ENCODE measurements at regions not wholly inside any gene's neighbourhood (a gene's known extent, or its start where the extent isn't known, plus 50 kb on each side); places are given as distances from the start of the nearest gene placed in this dataset.
"Not testable (repeated sequence)": the region's sequence is repeated elsewhere in the genome, so short reads cannot be mapped to it uniquely, and the experiment has no call there.

DNA sequence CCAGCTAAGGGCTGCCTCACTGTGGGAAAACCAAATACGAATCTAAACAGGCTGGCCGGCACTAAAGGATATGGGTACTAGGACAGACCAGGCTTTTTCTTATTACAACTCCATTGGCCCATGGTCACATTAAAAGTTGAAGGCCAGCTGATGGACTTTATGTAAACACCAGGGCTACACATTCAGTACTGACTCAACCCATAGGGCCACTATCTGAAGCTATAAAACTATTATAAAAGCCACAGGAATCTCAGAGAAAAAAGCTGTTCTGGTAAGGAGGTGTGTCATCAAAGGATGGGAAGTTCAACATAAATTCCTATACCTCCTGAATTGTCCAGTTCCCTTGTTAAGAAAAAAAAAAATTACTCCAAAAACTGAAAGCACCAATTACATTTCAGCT is 63.1 kb upstream of the RBMY1E start:
- TF ChIP-seq, protein P1, sequence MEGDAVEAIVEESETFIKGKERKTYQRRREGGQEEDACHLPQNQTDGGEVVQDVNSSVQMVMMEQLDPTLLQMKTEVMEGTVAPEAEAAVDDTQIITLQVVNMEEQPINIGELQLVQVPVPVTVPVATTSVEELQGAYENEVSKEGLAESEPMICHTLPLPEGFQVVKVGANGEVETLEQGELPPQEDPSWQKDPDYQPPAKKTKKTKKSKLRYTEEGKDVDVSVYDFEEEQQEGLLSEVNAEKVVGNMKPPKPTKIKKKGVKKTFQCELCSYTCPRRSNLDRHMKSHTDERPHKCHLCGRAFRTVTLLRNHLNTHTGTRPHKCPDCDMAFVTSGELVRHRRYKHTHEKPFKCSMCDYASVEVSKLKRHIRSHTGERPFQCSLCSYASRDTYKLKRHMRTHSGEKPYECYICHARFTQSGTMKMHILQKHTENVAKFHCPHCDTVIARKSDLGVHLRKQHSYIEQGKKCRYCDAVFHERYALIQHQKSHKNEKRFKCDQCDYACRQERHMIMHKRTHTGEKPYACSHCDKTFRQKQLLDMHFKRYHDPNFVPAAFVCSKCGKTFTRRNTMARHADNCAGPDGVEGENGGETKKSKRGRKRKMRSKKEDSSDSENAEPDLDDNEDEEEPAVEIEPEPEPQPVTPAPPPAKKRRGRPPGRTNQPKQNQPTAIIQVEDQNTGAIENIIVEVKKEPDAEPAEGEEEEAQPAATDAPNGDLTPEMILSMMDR (IDR thresholded peaks at IDR 0.05) = not testable (repeated sequence)
- not testable (repeated sequence) for TF ChIP-seq POLR2A (IDR thresholded peaks at IDR 0.05)
